SJSA1 (cell line): ENCODE measurements at regions not wholly inside any gene's neighbourhood (a gene's known extent, or its start where the extent isn't known, plus 50 kb on each side); places are given as distances from the start of the nearest gene placed in this dataset.

Source experiments
- DNase-seq, 2 experiments: peaks; one replicate each; pipeline ENCODE4 v3.0.0-alpha.2; 2015 to 2020; ENCODE audit warnings: low spot score in 2 of 2, low read depth in 1 of 2
- H3K27ac ChIP-seq: fragments of 250-450 bp; sonication (Bioruptor Pico); 2 replicates; pipeline ENCODE4 v1.5.1; 2020; ENCODE audit warnings: mild to moderate bottlenecking, moderate library complexity
- H3K27me3 ChIP-seq: fragments of 250-450 bp; sonication (Bioruptor Pico); replicated peaks from 2 replicates; pipeline ENCODE4 v1.5.1; 2020; ENCODE audit warnings: mild to moderate bottlenecking, moderate library complexity
- H3K36me3 ChIP-seq: fragments of 250-450 bp; sonication (Bioruptor Pico); 2 replicates; pipeline ENCODE4 v1.5.1; 2020; ENCODE audit warnings: mild to moderate bottlenecking
- H3K4me1 ChIP-seq: fragments of 250-450 bp; sonication (Bioruptor Pico); replicated peaks from 2 replicates; pipeline ENCODE4 v1.6.1; 2021; ENCODE audit warnings: mild to moderate bottlenecking
- H3K4me3 ChIP-seq: fragments of 250-450 bp; sonication (Bioruptor Pico); 2 replicates; pipeline ENCODE4 v1.5.1; 2020; ENCODE audit warnings: mild to moderate bottlenecking
- H3K9me3 ChIP-seq: fragments of 250-450 bp; sonication (Bioruptor Pico); replicated peaks from 2 replicates; pipeline ENCODE4 v1.5.1; 2020; ENCODE audit warnings: mild to moderate bottlenecking

DNA sequence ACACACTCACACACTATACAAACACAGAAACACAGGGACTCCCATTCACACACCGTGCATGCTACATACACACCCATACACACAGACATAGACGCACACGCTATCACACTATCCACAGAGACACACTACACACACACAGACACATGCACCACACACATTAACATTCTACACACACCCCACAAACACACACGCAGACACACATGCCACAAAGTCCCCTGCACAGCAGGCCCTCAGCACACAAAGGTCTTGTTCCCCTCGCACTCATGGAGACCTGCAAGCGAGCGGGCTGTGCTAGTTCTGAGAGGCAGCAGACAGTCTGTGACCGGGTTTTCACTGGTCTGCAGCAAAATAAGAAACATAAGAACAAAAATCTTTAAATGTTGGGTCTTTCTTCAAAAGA lies 429.6 kb upstream of the SALL3 start:
- H3K4me1 ChIP-seq = no peaks in the 10 kb centered on the region
- no peak for DNase-seq

DNA sequence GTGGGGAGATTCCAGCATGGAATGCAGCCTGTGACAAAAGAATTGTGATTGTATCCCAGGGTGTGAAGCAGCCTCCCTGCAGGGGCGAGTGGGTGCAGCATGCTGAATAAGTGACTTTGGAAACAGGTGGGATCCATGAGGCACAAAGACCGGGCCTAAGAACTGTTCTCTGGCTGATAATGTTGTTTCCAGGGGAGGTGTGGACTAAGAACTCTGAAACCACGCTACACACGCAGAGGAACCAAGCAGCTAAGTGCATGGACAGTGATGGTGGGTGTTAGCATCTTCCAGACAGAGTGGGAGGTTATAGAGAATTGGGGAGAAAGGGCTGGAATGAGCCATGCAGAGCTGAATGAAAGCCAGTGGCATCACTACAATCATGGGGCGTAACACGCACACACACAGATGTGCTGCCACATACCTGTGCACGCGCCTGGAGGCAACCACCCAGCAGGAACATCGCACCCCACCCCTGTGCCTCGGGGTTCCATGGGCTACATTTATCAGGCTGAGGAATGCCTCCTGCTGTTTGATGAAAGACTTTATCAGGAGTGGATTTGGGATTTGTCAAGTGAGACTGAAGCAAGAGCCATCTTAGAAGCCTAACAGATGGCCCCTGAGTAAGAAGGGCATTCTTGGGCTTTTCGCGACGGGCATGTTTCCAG lies 424.5 kb upstream of the SALL3 start:
- Histone ChIP-seq H3K4me1 (no peaks in the 10 kb centered on the region), H3K9me3 (peaks cover 4% of the 10 kb centered on the region), H3K36me3 (no peaks in the 10 kb centered on the region), H3K27me3 (no peaks in the 10 kb centered on the region), H3K4me3 (no peak overlapping the region), H3K27ac (no peak overlapping the region)
- no peak for DNase-seq

More for the DNA sequence above, 429.6 kb upstream of the SALL3 start:
- Histone ChIP-seq H3K36me3 (no peaks in the 10 kb centered on the region), H3K27me3 (no peaks in the 10 kb centered on the region), H3K9me3 (peaks cover 14% of the 10 kb centered on the region), H3K27ac (no peak overlapping the region), H3K4me3 (no peak overlapping the region)

DNA sequence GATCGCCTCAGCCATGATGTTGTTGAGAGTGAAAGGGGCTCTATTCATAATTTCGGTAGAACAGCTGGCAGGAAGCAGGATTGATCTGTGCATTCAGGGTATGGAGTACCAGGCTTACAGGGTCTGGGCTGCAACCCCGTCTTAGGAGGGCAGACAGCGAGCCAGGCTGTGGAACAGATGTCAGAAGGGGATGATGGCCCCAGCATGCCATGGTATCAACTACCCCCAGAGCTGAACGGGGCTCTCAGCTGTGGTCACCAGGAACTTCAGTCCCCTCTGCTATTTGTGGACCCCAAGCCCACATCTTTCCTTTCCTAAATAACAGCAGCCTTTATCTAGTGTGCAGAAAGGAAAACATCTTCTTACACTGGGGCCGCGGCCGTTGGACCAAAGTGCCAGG lies 422.2 kb upstream of the SALL3 start:
- no peak overlapping the region for H3K27ac ChIP-seq
- H3K4me1 ChIP-seq = no peaks in the 10 kb centered on the region
- H3K27me3 ChIP-seq = no peaks in the 10 kb centered on the region
- H3K9me3 ChIP-seq = peaks cover 7% of the 10 kb centered on the region
- H3K4me3 ChIP-seq = no peak overlapping the region
- H3K36me3 ChIP-seq = no peaks in the 10 kb centered on the region
- no peak for DNase-seq

DNA sequence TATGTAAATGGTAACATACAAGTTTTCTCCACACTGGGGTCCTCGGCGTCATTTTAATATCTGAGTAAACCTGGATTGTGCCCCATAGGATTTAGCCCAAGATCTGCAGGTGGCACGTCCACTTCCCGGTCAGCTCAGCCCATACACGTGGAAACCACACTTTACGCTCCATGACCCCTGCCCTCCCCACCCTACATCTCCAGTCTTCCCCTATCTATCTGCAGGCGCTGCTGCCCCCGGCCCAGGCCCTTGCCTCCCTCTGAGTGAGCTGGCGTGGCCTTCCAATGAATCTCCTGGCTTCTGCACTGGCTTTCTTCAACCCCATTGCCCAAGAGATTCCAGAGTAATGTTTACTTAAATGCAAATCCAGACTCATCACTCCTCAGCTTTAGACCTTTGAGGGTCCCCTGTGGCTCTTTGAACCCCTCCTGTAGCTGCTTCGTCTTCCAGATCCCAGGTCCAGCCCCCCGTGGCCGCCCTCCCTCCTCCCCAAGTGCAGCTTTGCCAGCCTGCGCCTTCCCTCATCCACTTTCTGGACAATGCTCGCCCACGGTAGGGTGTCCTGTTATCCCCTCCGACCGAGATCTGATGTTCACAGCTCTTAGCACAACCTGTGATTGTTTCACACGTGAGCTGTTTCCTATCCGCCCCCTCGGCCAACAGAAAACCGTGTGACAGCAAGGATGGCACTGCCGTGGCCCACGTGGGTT lies 421.4 kb upstream of the SALL3 start:
- H3K36me3 ChIP-seq = no peaks in the 10 kb centered on the region
- H3K27me3 ChIP-seq = no peaks in the 10 kb centered on the region
- H3K4me1 ChIP-seq = no peaks in the 10 kb centered on the region
- H3K27ac ChIP-seq = no peak overlapping the region
- H3K4me3 ChIP-seq = no peak overlapping the region
- peaks cover 7% of the 10 kb centered on the region for H3K9me3 ChIP-seq
- no peak for DNase-seq

DNA sequence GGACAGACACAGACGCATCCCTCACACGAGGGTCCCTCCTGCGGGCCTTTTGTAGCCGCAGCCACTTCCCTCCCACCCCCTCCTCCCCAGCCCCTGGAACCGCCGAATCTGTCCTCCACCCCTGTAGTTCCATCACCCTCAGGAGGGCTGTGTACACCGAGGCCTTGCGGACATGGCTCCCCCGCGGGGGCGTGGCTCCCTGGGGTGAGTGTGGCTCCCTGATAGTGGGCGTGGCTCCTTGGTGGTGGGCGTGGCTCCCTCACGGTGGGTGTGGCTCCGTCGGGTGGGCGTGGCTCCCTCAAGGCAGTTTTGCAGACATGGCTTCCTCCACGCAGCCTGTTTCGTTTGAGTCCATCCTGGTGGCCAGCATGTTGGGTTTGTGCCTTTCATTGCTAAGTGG lies 420.7 kb upstream of the SALL3 start:
- no peaks in the 10 kb centered on the region for H3K4me1 ChIP-seq
- H3K27me3 ChIP-seq = no peaks in the 10 kb centered on the region
- no peaks in the 10 kb centered on the region for H3K36me3 ChIP-seq
- no peak overlapping the region for H3K4me3 ChIP-seq
- peaks cover 7% of the 10 kb centered on the region for H3K9me3 ChIP-seq
- no peak overlapping the region for H3K27ac ChIP-seq
- DNase-seq = no peak

DNA sequence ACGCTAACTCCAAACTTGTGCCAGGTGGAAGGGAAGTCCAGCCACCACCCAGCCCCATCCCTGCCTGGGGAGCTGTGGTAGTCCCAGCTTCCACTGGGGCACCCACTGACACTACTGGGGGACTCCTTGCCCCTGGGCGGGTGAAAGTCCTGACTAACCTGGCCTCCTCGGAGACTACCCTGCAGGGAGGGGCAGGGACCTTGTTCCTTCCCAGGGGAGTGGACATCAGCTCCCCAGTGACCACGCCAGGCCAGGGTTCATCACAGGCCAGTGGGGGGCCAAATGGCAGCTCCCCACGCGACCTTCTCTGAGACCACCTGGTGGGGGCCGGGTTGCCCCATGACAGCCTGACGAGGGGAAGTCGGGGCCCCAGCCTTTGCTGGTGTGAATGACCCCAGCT lies 420.0 kb upstream of the SALL3 start:
- DNase-seq = no peak
- no peaks in the 10 kb centered on the region for H3K4me1 ChIP-seq
- no peaks in the 10 kb centered on the region for H3K36me3 ChIP-seq
- H3K27me3 ChIP-seq = no peaks in the 10 kb centered on the region
- no peak overlapping the region for H3K27ac ChIP-seq
- H3K9me3 ChIP-seq = peaks cover 7% of the 10 kb centered on the region
- H3K4me3 ChIP-seq = no peak overlapping the region

DNA sequence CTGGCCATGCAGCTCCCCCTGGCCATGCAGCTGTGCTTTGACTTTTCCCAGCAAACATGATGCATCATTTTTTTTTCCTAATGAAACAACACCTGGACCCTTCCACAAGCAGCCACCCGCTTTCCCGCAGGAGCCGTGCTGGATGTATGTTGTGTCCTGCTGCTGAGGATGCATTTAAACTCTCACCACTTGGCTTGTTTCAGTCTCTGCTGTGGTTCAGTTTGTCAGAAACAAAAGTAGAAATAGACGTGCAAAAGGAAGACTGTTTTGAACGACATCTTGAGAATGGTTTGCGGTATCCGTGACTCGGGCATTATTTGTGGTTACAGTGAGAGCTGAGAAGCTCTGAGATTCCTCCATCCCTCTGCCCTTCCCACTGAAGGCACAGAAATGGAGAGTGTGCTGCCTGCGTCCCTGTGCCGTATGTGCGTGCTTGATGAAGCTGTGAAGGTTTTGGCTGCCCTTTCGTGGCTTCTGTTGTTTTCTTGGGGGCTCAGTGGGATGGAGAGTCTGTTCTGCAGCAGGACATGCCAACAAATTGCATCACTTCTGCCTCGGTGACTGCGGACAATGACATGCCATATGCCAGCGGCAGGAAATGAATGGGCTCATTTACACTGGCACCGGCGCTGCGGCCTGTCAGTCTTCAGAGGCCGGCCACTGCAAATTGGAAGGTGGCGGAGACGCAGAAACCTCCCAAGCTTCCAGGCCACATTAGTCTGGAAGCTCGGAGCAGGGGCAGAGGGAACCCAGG lies 417.7 kb upstream of the SALL3 start:
- Histone ChIP-seq H3K27ac (no peak overlapping the region), H3K4me1 (no peaks in the 10 kb centered on the region), H3K36me3 (no peaks in the 10 kb centered on the region), H3K9me3 (peaks cover 7% of the 10 kb centered on the region; the same call in 1 of the 2 replicates), H3K27me3 (no peaks in the 10 kb centered on the region), H3K4me3 (no peak overlapping the region)
- DNase-seq = no peak

DNA sequence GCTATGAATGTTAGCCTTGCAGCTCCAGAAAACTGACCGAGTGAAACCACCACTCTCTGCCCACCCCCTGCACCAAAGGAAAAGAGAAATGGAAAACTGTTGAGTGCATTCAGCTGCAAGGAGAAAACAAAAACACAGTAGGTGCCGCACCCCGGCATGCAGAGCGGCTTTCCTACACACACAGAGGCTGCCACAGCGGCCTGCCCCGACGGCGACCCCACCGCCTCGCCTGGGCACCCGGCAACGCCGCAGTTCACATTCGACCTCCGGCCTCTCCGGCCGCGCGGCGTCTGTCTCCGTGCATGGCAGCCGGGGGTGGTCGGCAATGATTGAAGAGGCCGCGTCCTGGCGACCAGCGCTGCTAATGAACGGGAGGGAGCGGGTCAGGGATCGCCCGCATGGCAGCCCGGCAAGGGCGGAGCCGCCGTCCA lies 417.1 kb upstream of the SALL3 start:
- no peaks in the 10 kb centered on the region for H3K4me1 ChIP-seq

DNA sequence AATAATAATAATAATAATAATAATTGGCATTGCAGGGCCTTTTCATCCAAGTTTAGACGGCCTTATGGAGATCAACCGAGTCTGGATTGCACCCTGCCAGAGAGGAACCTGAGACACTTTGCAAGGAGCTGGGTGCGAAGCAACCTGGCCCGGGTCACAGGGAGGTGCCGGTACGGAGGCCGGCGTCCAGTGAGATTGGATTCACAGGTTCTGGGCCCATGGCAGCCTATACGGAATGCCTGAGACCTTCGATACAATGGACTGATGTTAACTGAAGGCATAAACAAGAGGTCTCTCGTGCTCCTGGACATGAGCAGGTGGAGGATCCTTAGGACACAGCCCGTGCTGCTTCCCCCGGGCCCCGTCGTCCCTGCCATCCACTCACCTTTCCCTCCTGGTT lies 416.5 kb upstream of the SALL3 start:
- H3K4me1 ChIP-seq = no peaks in the 10 kb centered on the region
- no peak overlapping the region for H3K4me3 ChIP-seq
- H3K36me3 ChIP-seq = no peaks in the 10 kb centered on the region
- no peak overlapping the region for H3K27ac ChIP-seq
- H3K9me3 ChIP-seq = peaks cover 7% of the 10 kb centered on the region; the same call in 1 of the 2 replicates
- DNase-seq = no peak
- H3K27me3 ChIP-seq = no peaks in the 10 kb centered on the region

More for the DNA sequence above, 417.1 kb upstream of the SALL3 start:
- no peaks in the 10 kb centered on the region for H3K27me3 ChIP-seq
- DNase-seq = no peak
- peaks cover 7% of the 10 kb centered on the region; the same call in 1 of the 2 replicates for H3K9me3 ChIP-seq
- no peak overlapping the region for H3K27ac ChIP-seq
- no peak overlapping the region for H3K4me3 ChIP-seq
- H3K36me3 ChIP-seq = no peaks in the 10 kb centered on the region

DNA sequence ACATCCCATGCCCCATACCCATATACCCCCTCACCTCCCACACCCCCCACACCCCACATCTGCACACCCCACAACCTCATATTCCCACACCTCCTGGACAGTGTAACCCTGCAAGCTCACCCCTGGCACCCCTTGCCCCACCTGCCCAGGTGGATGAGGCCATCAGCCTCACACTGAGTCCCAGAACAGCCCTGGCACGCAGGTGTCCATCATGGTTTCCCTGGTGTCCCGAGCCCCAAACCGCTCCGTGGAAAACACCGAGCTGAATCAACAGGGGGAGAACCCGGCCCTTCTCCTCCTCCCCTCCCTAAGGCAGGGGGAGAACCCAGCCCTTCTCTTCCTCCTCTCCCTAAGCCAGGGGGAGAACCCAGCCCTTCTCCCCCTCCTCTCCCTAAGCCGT lies 415.6 kb upstream of the SALL3 start:
- Histone ChIP-seq H3K27ac (no peak overlapping the region), H3K4me3 (no peak overlapping the region), H3K27me3 (no peaks in the 10 kb centered on the region), H3K36me3 (no peaks in the 10 kb centered on the region), H3K4me1 (no peaks in the 10 kb centered on the region), H3K9me3 (peaks cover 7% of the 10 kb centered on the region; the same call in 1 of the 2 replicates)
- no peak for DNase-seq

DNA sequence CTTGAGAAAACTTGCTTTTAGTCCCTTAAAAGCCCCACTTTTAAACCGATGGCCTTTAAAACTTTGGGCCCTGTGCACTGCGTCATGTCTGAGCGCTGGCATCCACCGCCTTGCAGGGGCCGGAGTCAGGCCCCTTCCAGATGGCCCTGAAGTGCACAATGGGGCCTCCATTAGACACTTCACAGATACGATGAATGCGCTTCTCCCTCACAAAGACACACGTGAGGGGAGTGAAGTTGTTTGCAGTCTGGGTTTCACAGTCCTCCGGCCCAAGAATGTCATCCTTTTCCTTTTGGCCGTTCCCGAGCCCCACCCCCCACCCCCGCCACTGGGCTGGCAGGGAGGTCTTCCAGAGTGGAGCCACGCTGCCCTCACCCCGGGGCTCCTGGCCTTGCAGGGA lies 415.1 kb upstream of the SALL3 start:
- no peak for DNase-seq
- Histone ChIP-seq H3K4me1 (no peaks in the 10 kb centered on the region), H3K27ac (no peak overlapping the region), H3K9me3 (peaks cover 3% of the 10 kb centered on the region; the same call in 1 of the 2 replicates), H3K36me3 (no peaks in the 10 kb centered on the region), H3K27me3 (no peaks in the 10 kb centered on the region), H3K4me3 (no peak overlapping the region)

DNA sequence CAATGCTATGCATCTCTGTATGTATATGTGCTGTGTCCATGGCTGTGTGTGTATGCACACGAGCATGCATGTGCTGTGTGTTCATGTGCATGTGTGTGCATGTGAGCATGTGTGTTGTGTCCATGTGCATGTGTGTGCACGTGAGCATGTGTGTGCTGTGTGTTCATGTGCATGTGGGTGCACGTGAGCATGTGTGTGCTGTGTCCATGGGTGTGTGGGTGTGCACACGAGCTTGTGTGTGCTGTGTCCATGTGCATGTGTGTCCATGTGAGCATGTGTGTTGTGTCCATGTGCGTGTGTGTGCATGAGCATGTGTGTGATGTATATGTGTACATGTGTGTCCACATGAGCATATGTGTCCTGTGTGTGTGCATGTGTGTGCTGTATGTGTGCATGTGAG lies 414.4 kb upstream of the SALL3 start:
- Histone ChIP-seq H3K27me3 (no peaks in the 10 kb centered on the region), H3K4me3 (no peak overlapping the region), H3K9me3 (0 out of 2 replicates have a peak, but pooled peaks cover 3% of the 10 kb centered on the region), H3K4me1 (no peaks in the 10 kb centered on the region), H3K27ac (no peak overlapping the region), H3K36me3 (no peaks in the 10 kb centered on the region)
- no peak for DNase-seq

DNA sequence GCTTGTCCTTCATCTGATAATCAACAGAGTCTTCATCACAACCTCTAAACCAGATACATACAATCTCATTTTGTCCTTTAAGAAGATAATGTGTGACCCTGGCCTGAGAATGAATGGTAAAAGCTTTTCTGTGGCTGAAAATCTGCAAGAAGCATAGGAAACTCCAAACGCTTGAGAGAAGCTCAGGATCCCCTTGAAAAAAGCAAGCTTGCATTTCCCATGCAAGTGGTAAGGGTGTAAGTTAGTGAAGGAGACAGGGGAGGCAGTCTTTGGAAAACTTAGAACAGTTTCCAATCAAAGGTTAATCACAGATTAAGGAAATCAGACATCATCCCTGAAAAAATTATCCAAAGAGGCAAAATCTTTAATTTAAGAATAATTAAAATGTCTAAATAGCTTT lies 413.6 kb upstream of the SALL3 start:
- H3K4me1 ChIP-seq = no peaks in the 10 kb centered on the region
- H3K27me3 ChIP-seq = no peaks in the 10 kb centered on the region
- no peak for DNase-seq
- H3K36me3 ChIP-seq = no peaks in the 10 kb centered on the region
- H3K9me3 ChIP-seq = 0 out of 2 replicates have a peak, but pooled peaks cover 3% of the 10 kb centered on the region
- no peak overlapping the region for H3K27ac ChIP-seq
- no peak overlapping the region for H3K4me3 ChIP-seq

DNA sequence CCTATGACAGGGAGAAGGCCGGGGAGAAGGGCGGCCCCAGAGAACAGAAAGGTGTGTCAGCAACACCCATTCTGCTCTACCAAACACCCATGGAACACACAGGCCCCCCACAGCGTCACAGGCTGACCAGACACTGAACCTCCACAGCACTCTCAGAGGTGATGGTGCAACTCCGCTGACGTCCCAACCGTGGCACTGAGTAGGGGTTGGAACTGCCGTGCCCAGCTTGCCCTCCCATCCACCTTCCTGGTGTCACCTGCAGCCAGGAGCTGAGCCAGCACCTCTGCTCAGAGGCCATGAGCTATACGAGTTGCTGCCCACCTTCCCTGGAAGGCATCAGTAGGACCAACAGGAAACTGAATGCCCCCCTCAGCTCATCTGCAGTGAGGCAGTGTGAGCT lies 412.9 kb upstream of the SALL3 start:
- no peaks in the 10 kb centered on the region for H3K36me3 ChIP-seq
- H3K27ac ChIP-seq = no peak overlapping the region

More for the DNA sequence above, 412.9 kb upstream of the SALL3 start:
- Histone ChIP-seq H3K4me1 (no peaks in the 10 kb centered on the region), H3K9me3 (no peaks in the 10 kb centered on the region), H3K4me3 (no peak overlapping the region), H3K27me3 (no peaks in the 10 kb centered on the region)
- DNase-seq = no peak
